NCI-H524 (cell line): ENCODE measurements at regions not wholly inside any gene's neighbourhood (a gene's known extent, or its start where the extent isn't known, plus 50 kb on each side); places are given as distances from the start of the nearest gene placed in this dataset.
"Not testable (repeated sequence)": the region's sequence is repeated elsewhere in the genome, so short reads cannot be mapped to it uniquely, and the experiment has no call there.

Source experiments
- DNase-seq, 2 experiments: peaks; one replicate each; lab custom pipeline; 2025; lab: John Stamatoyannopoulos, UW

DNA sequence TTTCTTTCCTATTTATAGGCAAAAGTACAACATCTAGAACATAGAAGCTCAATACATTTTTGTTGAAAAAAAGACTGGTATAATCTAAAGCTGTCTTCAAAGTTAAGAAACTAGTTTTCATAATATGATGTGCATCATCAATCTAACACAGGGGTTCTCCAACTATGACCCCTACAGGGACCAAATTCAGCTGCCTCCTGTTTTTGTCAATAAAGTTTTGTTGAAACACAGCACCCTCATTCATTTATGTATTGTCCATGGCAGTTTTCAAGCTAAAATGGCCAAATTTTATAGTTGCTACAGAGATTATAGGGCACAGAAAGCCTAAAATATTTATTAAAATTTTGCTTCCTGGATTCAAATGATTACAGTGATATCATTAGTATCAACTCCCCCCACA is 452.9 kb downstream of the CCER1 start:
- no peak for DNase-seq

GRCh38 chr12:90501412-90501811 is 453.6 kb downstream of the CCER1 start:
- DNase-seq, result no peak

DNA sequence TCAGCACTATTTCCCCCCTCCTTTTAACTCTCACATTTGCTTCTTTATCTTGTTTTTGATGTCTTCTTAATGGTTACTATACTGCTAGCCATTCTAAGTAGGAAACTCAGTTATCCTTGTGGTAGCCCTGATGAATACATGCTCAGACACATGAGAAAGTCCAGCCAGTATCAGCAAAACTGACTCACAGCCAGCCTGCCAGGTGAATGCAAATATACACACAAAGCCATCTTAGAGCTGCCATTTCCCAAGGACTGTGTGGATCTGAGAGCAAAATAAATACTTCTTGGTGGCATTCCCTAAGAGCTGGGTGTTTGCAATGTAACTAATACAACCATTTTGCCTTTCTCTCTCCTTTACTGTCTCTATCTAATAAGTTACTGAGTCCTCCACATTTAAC is 455.2 kb downstream of the CCER1 start:
- no peak for DNase-seq

GRCh38 chr12:90497923-90498545 is 456.9 kb downstream of the CCER1 start:
- no peak for DNase-seq

DNA sequence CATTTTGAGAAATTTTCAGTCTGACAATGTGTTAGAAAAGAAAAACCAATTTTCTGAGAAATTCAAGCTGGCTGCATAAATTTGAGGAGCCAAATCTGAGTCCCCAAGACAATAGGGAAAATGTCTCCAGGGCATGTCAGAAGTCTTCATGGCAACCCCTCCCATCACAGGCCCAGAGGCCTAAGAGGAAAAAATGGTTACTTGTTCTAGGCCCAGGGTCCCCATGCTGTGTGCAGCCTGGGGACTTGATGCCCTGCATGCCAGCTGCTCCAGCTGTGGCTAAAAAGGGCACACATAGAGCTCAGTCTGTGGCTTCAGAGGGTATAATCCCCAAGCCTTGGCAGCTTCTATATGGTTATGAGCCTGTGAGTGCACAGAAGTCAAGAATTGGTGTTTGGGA is 464.6 kb downstream of the CCER1 start:
- DNase-seq, result no peak

DNA sequence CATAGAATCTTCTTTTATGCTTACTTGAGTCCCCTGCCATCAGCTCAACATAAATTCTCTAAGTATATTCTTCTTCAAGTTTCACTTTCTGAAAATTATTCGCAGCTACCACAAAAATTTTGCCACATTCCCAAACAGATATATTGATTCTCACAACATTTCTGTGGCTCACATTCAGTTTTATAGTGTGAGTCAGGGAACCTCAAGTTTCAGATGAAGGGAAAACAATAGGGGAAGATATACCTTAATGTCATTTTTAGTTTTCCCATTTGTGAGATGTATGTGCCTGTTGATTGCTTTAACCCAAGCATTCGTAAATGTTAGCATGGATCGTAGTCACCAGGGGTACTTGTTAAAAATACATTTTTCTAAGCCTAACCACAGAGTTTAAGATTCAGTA is 465.8 kb downstream of the CCER1 start:
- no peak for DNase-seq

- no peak for DNase-seq
These were observed 469.4 kb downstream of the CCER1 start for GRCh38 chr12:90485560-90485959.

GRCh38 chr12:90484094-90484493 is 470.9 kb downstream of the CCER1 start:
- no peak for DNase-seq

DNA sequence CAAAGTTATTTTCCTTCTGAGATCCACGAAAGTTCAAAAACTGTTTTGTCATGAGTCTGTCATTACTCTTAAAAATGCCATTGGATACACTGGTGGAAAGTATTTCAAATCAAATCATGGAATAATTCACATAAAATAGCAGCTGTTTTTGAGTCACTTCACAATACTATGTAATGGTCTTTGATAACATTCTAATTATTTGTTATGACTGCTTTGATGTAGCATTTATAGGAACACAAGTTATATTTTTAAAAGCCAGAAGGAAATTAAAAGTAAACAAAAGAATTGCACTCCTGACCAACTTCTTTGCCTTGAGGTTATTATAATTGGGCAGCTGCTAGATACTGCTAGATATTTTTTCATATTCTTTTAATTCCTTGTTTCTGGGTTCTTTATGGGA is 473.2 kb downstream of the CCER1 start:
- DNase-seq, result no peak

- DNase-seq, result no peak
These were observed 475.7 kb downstream of the CCER1 start for GRCh38 chr12:90479237-90479636.

GRCh38 chr12:90473831-90474230 is 481.1 kb downstream of the CCER1 start:
- no peak for DNase-seq

- no peak for DNase-seq
These were observed 494.3 kb downstream of the CCER1 start for GRCh38 chr12:90460681-90461080.

DNA sequence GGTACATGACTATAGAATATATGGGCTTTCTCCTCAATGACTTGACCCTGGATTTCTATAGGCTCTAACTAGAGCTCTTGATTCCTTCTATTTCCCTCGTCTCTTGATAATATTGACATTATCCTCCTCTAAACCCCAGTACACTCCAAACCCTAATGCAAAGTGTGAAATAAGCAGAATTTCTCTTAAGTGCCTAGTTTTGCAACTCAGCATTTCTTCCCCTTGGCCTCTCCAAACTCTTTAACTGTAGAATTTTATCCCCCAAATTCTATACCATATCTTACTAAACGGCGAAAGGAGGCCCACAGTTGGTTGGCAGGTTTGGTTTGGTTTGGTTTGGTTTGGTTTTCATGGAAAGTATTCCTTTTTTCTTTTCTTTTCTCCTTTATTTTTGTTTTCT is 498.7 kb downstream of the CCER1 start:
- no peak for DNase-seq

DNA sequence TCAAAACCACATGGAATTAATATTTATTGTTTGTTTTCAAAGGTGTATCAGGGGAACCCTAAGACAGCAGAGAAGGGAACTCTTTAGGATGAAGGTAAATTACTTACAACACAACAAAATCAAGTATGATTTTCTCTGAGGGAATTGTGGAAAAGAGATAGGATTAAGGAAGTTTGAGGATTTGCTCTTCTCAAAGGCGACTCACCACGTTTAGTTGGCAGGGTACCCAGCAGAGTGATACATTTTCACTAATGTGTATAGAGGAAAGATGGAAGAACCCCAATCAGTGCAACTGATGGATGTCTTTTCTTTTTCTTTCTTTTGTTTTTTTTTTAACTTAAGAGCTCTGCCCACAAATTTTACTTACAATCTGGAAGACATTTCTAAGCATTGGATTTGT is 499.2 kb downstream of the CCER1 start:
- DNase-seq, result no peak

GRCh38 chr12:90449611-90450010 is 505.4 kb downstream of the CCER1 start:
- no peak for DNase-seq

DNA sequence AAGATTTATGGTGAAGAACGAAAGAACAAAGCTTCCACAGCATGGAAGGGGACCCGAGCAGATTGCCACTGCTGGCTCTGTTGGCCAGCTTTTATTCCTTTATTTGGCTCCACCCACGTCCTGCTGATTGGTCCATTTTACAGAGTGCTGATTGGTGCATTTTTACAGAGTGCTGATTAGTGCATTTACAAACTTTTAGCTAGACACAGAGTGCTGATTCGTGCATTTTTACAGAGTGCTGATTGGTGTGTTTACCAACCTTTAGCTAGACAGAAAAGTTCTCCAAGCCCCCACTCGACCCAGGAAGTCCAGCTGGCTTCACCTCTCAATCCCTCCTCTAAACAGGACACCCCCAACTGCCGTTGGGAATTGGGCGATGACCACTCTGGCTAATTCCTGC is 511.5 kb downstream of the CCER1 start:
- DNase-seq, result not testable (repeated sequence)

DNA sequence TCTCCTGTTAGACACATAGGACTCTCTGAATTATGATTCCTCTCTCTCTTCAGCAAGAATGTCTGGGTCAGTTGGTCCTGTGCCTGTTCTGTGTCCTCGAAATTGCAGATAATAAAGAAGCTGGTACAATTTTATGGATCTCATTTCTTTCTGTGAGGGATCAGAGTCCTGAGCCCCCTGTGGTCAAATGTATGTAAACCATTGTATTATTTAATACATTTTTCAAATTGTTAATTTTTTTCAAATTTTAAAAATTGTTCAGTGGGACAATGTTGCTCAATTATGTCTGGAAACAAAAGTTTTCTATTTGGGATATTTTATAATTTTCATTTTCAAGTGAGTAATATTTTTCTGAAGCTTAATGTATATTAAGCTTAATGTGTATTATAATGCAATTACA is 513.5 kb downstream of the CCER1 start:
- DNase-seq, result no peak

DNA sequence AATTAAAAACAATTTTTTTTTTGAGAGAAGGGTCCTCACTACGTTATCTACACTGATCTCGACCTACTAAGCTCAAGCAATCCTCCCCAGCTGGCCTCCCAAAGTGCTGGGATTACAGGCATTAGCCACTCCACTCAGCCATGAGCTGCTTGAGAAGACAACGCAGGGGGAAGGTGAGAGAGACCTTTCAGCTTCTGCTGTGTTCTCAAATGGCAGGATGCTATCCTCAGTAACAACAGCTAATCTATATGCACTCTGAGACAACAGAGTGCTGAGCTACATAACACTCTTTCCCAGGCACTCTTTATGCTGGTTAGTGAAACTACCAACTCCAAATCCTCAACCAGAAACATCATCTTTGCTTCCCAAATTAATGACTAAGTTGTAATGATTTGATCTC is 526.1 kb downstream of the CCER1 start:
- DNase-seq, result peak in 1 of 2 experiments; percentile 24

DNA sequence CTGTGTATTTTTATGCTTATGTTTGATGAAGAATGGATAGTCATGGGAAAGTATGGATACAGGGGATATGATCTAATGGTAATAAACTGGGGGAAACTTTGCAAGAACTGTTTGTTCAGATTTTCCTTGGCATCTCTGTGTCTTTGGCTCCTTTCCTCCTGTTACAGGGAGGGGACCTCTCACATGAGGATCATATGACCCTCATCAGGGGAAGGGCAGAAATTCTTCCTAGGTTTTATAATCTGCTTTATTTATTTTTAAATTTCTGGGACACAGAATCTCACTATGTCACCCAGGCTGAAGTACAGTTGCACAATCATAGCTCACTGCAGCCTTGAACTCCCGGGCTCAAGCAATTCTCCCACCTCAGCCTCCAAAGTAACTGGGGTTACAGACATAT is 526.5 kb downstream of the CCER1 start:
- no peak for DNase-seq

GRCh38 chr12:90423965-90424364 is 531.0 kb downstream of the CCER1 start:
- no peak for DNase-seq

- DNase-seq, result no peak
These were observed 544.0 kb downstream of the CCER1 start for GRCh38 chr12:90410962-90411361.

DNA sequence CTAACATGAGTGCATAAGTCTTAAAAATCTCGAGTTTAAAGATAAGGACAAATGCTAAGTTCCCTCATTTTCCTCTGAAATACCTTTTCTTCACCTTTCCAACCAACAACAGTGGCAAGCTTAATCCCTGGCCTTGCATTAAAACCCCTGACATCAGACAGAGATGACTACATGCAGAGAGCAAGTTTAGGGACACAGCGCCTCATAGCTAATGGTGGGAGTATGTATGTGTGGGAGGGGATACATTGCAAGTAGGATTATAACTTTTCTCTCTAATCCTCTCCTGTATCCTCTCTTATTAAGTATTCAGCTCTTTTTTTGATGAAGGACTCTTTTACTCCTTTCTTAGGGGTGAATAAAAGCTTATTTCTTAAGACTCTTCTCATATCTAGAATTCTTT is 547.1 kb downstream of the CCER1 start:
- DNase-seq, result peak; percentile 59 to 81

DNA sequence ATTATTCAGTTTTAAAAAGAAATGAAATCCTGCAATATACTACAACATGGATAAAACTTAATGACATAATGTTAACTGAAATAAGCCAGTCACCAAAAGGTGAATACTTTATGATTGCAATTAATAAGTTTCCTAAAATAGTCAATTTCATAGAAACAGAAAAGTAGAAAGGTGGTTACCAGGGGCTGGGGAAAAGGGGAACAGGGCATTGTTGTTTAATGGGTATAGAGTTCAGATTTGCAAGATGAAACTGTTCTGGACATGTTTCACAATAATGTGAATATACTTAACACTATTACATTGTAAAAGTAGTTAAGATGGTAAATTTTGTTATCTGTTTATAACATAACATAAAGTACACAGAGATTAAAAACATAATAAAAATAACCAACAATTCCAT is 550.9 kb downstream of the CCER1 start:
- DNase-seq, result no peak

- no peak for DNase-seq
These were observed 553.8 kb downstream of the CCER1 start for GRCh38 chr12:90401185-90401584.

- no peak for DNase-seq
These were observed 555.6 kb downstream of the CCER1 start for GRCh38 chr12:90399357-90399756.
